Renal pelvis (tissue), 1 donor: ENCODE measurements at regions not wholly inside any gene's neighbourhood (a gene's known extent, or its start where the extent isn't known, plus 50 kb on each side); places are given as distances from the start of the nearest gene placed in this dataset.

Experiments
- DNase-seq: peaks from one replicate; pipeline ENCODE4 v3.0.0-alpha.2; 2013

GRCh38 chr2:56102098-56102497, 81.7 kb upstream of the CCDC85A start:
- no peak for DNase-seq

GRCh38 chr2:56102866-56103265, 80.9 kb upstream of the CCDC85A start:
- DNase-seq: no peak

- no peak for DNase-seq
Observed at GRCh38 chr2:56104962-56105361, 78.8 kb upstream of the CCDC85A start.

GRCh38 chr2:56107502-56108220, 76.1 kb upstream of the CCDC85A start:
- DNase-seq: no peak

- no peak for DNase-seq
Observed at GRCh38 chr2:56108806-56109205, 75.0 kb upstream of the CCDC85A start.

- DNase-seq: no peak
Observed at GRCh38 chr2:56109994-56110393, 73.8 kb upstream of the CCDC85A start.

- peak; percentile 54 for DNase-seq
Observed at GRCh38 chr2:56113382-56113975, 70.3 kb upstream of the CCDC85A start.

GRCh38 chr2:56117764-56118163, 66.0 kb upstream of the CCDC85A start:
- no peak for DNase-seq

DNA sequence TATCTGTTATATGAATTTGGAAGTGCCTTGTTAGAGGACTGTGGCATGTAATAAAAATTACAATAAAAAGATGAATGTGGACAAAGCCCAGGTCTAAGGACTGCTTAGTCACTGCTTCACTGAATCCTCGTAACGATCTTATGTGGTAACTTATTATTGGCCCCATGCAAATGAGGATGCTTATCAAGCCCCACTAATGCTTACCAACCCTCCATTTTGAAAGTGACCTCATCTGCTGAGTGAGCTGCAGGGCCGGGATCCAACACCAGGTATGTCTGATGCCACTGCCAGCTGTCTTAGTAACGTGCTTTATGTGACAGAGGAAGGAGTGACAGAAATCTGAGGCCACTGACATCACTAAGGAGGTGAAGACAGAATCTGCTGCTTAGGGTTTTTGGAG, 65.3 kb upstream of the CCDC85A start:
- DNase-seq: no peak

DNA sequence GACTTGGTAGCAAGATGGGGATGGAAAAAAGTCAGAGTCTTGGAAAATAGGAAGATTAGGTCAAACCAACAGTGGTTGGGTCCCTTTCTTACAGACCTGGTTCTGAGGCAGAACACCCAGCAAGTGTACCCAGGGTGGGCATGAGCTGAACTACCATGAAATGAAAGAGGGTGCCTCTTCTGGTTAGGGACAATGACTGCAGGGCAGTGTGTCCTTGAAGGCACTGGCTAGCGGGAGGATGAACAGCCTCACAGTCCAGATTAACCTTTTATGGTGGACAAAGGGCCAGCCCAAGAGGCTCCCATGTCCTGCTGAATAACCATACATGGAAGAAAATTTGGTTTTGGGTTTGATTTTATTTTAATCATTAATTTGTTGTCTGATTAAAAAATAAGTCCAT, 61.8 kb upstream of the CCDC85A start:
- DNase-seq: no peak

- no peak for DNase-seq
Observed at GRCh38 chr2:56123538-56123937, 60.3 kb upstream of the CCDC85A start.

- no peak for DNase-seq
Observed at GRCh38 chr2:56127010-56127409, 56.8 kb upstream of the CCDC85A start.

GRCh38 chr2:56127463-56128152, 56.2 kb upstream of the CCDC85A start:
- DNase-seq: no peak

DNA sequence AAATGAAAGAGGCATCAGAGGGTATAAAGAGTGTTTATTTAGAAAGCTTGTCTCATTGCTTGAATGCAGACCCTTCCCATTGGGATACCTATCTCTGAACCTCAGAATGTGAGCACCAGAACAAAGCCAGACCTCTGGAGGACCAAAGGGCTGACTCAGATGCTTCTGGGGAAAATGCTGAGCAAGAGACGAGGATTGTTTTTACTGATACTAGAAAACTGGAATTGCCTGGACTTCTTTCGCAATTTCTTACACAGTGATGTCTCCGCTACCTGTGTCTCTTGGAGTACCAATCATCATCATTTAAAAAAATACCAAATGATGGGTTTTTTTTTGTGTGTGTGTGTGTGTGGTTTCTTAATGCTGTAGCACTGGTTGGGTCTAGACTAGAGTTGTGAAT, 55.6 kb upstream of the CCDC85A start:
- no peak for DNase-seq

- DNase-seq: no peak
Observed at GRCh38 chr2:56130463-56131070, 53.2 kb upstream of the CCDC85A start.

- peak; percentile 42 for DNase-seq
Observed at GRCh38 chr2:56132138-56132537, 51.7 kb upstream of the CCDC85A start.

DNA sequence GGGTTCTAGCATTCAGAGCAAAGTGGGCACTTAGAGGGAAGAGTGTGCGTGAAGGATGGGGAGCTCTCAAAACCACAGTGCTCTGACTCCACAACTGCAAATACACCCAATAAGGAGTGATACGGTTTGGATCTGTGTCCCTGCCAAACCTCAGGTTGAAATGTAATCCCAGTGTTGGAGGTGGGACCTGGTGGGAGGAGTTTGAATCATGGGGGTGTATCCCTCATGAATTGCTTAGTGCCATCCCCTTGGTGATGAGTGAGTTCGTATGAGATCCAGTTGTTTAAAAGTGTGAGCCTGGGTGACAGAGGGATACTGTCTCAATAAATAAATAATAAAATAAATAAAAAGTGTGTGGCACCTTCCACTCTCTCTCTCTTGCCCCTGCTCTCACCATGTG, 50.3 kb upstream of the CCDC85A start:
- no peak for DNase-seq

DNA sequence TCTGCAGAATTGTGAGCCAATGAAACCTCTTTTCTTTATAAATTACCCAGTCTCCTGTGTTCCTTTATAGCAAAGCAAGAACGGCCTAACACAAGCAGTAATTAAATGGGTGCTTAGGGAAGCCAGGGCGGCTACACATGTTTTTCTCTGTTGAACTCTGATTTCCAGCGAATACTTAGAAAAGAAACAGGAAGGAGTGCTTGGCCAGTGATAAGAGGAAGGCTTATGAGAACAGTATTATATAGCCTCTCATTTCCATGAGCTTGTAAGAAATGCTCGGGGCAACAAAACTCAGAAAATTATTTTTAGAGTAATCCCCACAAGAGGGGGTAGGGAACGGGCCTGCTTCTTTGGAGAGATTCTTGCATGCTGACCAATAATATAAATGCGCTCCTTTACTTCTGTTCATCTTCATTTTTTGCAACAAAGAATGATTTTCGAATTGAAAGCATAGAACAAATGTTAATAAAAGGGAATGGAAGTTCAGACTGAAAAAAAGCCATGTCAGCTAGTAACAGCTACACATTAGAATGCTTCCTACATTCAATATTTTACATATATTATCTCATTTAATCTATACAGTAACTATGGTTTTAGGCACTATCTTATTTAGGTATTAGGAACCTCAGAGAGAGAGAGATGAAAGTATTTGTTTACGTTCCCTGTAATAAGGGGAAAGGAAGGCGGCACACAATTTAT, 49.7 kb upstream of the CCDC85A start:
- no peak for DNase-seq
